Upper lobe of right lung (tissue), 1 donor: ENCODE measurements at regions not wholly inside any gene's neighbourhood (a gene's known extent, or its start where the extent isn't known, plus 50 kb on each side); places are given as distances from the start of the nearest gene placed in this dataset.

ENCODE experiments used
- ATAC-seq: fragments of 200-7000 bp; cut with Tn5 transposase; one replicate; pipeline ENCODE4 v1.9.1; 2020; ENCODE audit warnings: mild to moderate bottlenecking, moderate library complexity
- DNase-seq: peaks from one replicate; pipeline ENCODE4 v3.0.0-alpha.2; 2020
- H3K27ac ChIP-seq: fragments of 200-600 bp; one replicate; pipeline ENCODE4 v1.8.0; 2022
- H3K27me3 ChIP-seq: fragments of 200-600 bp; one replicate; pipeline ENCODE4 v1.8.0; 2022; ENCODE audit warnings: mild to moderate bottlenecking
- H3K36me3 ChIP-seq: fragments of 200-600 bp; one replicate; pipeline ENCODE4 v1.8.0; 2022
- H3K4me1 ChIP-seq: fragments of 200-600 bp; one replicate; pipeline ENCODE4 v1.8.0; 2022
- H3K4me3 ChIP-seq: fragments of 200-600 bp; one replicate; pipeline ENCODE4 v1.8.0; 2022; ENCODE audit warnings: mild to moderate bottlenecking
- H3K9me3 ChIP-seq: fragments of 200-600 bp; one replicate; pipeline ENCODE4 v1.8.0; 2022
- intact Hi-C: fragments of 100-400 bp; cut with DNase I; formaldehyde crosslinking; loops from one replicate; pipeline ENCODE4 v1.11.0; 2022
- TF ChIP-seq, protein P1 (sequence below): fragments of 200-600 bp; IDR thresholded peaks from one replicate; pipeline ENCODE4 v1.8.0; 2022; ENCODE audit warnings: antibody characterized with exemption
- donor health status: DM: no; HTN: yes; CAD: no; lungs with severe emphysema.

DNA sequence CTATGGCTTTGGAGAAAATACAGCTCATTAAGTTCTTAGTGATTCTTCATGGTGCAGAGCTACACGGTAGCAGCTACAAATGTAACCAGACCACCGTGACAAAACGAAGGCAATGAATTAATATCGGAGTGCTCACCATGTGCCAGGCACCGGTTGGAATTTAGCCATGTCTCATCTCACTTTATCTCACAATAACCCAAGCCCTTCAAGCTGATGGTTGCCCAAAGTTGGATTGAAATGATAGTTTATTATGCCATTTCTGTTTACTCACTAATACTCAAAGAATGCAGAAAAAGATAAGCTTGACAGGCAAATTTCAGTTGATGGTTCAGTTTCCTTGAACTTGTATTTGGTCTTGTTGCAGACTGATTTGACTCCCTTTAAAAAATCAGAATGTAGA lies 312.6 kb downstream of the SKIDA1 start:
- TF ChIP-seq, protein P1, sequence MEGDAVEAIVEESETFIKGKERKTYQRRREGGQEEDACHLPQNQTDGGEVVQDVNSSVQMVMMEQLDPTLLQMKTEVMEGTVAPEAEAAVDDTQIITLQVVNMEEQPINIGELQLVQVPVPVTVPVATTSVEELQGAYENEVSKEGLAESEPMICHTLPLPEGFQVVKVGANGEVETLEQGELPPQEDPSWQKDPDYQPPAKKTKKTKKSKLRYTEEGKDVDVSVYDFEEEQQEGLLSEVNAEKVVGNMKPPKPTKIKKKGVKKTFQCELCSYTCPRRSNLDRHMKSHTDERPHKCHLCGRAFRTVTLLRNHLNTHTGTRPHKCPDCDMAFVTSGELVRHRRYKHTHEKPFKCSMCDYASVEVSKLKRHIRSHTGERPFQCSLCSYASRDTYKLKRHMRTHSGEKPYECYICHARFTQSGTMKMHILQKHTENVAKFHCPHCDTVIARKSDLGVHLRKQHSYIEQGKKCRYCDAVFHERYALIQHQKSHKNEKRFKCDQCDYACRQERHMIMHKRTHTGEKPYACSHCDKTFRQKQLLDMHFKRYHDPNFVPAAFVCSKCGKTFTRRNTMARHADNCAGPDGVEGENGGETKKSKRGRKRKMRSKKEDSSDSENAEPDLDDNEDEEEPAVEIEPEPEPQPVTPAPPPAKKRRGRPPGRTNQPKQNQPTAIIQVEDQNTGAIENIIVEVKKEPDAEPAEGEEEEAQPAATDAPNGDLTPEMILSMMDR, result no peak
- no peak overlapping the region for H3K4me3 ChIP-seq
- no peak overlapping the region for H3K27ac ChIP-seq
- H3K4me1 ChIP-seq, result no peaks in the 10 kb centered on the region
- intact Hi-C loops, result no loop called here
- no peaks in the 10 kb centered on the region for H3K36me3 ChIP-seq
- ATAC-seq (no peak), DNase-seq (no peak)
- no peaks in the 10 kb centered on the region for H3K27me3 ChIP-seq
- H3K9me3 ChIP-seq, result no peaks in the 10 kb centered on the region

DNA sequence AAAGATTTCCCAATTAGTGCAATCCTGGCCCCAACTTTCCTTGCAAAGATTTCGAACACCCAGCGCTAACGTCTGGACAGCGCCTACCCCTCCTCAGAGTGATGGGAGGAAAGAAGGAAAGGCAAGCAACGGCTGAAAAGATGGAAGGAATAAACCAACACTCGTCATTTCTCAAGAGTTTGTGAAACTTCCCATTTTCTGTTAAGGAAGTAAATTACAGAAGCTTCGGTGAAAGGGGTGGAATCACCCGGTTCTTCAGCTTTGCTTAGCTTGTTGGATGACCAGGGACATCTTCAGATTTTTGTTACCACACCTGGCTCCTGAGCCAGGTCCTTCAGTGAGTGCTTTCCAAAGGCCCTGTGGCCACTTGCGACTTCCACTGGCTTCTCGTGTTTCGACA lies 313.1 kb downstream of the SKIDA1 start:
- TF ChIP-seq, protein P1, result no peak

DNA sequence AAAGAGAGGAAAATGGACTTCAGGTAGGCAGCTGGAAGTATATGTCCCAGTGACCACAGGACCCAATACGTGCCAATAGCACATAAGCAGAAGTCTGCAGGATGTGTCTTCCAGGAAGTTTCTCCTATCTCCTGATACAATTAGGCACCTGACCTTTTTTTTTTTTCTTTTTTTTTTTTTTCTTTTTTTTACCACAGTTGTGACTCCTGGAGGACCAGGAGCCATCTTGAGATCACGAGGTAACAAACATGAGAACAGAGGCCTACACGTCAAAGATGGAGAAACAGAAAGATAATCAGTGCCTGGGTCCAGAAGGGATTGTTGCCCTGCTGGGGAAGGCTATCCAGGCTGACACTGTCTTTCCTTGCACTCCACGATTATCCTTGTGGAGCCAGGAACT lies 312.4 kb upstream of the NEBL start:
- Histone ChIP-seq H3K27ac (no peak overlapping the region), H3K4me1 (no peaks in the 10 kb centered on the region), H3K9me3 (no peaks in the 10 kb centered on the region), H3K4me3 (no peak overlapping the region), H3K36me3 (no peaks in the 10 kb centered on the region), H3K27me3 (no peaks in the 10 kb centered on the region)
- TF ChIP-seq, protein P1, result no peak
- no peak for DNase-seq
- no peak for ATAC-seq
- intact Hi-C loops, result no loop called here

More for the DNA sequence above, 313.1 kb downstream of the SKIDA1 start:
- H3K9me3 ChIP-seq, result no peaks in the 10 kb centered on the region
- intact Hi-C loops, result no loop called here
- ATAC-seq (peak; percentile 50), DNase-seq (no peak)
- H3K36me3 ChIP-seq, result no peaks in the 10 kb centered on the region
- H3K27me3 ChIP-seq, result no peaks in the 10 kb centered on the region
- H3K27ac ChIP-seq, result no peak overlapping the region
- no peaks in the 10 kb centered on the region for H3K4me1 ChIP-seq
- H3K4me3 ChIP-seq, result no peak overlapping the region

DNA sequence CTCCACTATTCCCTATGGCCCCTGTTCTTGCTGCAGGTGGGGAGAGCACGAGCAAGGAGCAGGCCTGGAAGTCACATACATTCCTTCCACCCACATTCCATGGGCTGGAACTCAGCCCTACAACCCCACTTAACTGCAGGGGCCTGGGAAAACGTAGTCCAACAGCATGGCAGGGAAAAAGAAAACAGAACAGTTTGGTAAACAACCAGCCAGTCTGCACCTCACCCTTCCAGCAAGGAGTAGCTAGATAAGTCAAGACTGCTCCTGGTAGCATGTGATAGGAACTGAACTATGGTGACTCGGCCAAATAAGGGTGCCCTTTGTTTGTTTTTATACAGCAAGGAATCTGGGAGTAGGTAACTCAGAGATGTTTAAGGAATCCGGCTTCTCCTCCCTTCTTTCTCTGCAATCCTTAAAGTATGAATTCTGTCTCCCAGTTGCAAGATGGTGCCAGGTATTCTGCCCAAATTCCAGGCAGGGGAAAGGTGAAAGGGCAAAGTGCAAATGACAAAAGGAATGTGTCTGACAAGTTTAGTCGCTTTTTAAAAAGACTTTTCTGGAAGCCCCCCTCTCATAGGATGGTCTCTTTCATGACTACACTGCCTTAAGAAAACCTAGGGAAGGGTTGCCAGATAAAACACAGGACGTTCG lies 311.7 kb upstream of the NEBL start:
- TF ChIP-seq, protein P1, result no peak
- H3K4me3 ChIP-seq, result no peak overlapping the region
- peak; percentile 88 for ATAC-seq

DNA sequence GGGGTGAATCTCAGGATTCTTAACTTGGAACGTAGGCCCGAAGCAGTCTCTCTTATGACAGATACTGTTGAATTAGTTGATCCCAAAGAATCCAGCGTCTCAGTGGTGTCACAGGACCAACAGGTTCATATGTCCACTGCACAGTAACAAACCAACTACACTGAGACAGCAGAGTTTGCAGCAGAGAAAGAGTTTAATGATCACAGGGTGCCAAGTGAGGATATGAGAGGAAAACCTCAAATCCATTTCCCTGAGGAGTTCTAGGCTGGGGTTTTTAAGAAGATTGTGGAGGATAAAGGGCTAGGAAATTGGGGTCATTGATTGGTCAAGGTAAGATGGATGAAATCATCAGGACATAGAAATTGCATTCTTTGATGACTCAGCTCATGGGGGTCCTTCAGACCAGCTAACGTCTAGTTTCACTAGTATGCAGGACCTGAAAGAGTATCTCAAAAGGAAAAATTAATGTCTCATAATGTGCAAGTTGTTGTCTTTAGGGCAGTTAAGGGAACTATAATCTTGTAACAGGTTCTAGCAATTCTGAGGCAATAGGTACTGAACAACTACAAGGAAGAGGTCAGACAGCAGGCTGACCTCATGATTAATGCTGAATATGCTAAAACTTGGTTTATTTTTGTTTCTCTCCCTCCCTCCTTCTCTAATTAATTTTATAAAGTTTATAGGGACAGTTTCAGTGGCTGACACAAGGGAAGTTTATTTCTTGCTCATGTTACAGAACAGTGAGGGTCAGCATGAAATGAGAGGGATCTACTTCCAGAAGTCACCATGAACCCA lies 310.9 kb upstream of the NEBL start:
- intact Hi-C loops, result no loop called here
- Histone ChIP-seq H3K27ac (no peak overlapping the region), H3K36me3 (no peaks in the 10 kb centered on the region), H3K9me3 (no peaks in the 10 kb centered on the region), H3K4me1 (no peaks in the 10 kb centered on the region), H3K27me3 (no peaks in the 10 kb centered on the region), H3K4me3 (no peak overlapping the region)
- no peak for DNase-seq
- ATAC-seq, result no peak
- TF ChIP-seq, protein P1, result no peak

More for the DNA sequence above, 311.7 kb upstream of the NEBL start:
- H3K9me3 ChIP-seq, result no peaks in the 10 kb centered on the region
- no peaks in the 10 kb centered on the region for H3K36me3 ChIP-seq
- no peak overlapping the region for H3K27ac ChIP-seq
- no peaks in the 10 kb centered on the region for H3K27me3 ChIP-seq
- no peaks in the 10 kb centered on the region for H3K4me1 ChIP-seq
- DNase-seq, result no peak
- intact Hi-C loops, result no loop called here
